ENCODE measurements at regions not wholly inside any gene's neighbourhood (a gene's known extent, or its start where the extent isn't known, plus 50 kb on each side); places are given as distances from the start of the nearest gene placed in this dataset.
A peak's percentile ranks its signal among the peaks of the same experiment; 100 is the strongest.
"Not testable (repeated sequence)": the region's sequence is repeated elsewhere in the genome, so short reads cannot be mapped to it uniquely, and the experiment has no call there.

- not testable (repeated sequence) for H3K4me3 ChIP-seq (ENCODE audit: low read depth, low read length); DNase-seq (ENCODE audit: low read depth)
Observed at GRCh38 chr17:18546514-18547398, 70.2 kb downstream of the LGALS9C start.

GRCh38 chr17:18557086-18557485 lies 80.5 kb downstream of the LGALS9C start:
- not testable (repeated sequence) for DNase-seq (ENCODE audit: low read depth)

GRCh38 chr17:18563381-18564098 lies 80.7 kb downstream of the TBC1D28 start:
- not testable (repeated sequence) for H3K4me3 ChIP-seq (ENCODE audit: low read depth, low read length); DNase-seq (ENCODE audit: low read depth)

More at GRCh38 chr17:18557086-18557485, 80.5 kb downstream of the LGALS9C start:
- not testable (repeated sequence) for H3K4me3 ChIP-seq (ENCODE audit: low read depth, low read length)

GRCh38 chr17:18564099-18564448 lies 80.1 kb downstream of the TBC1D28 start:
- not testable (repeated sequence) for DNase-seq (ENCODE audit: low read depth); H3K4me3 ChIP-seq (ENCODE audit: low read depth, low read length)
- peak; percentile 57 for TF ChIP-seq CTCF (IDR thresholded peaks at IDR 0.05; ENCODE audit: low read depth, low read length, missing control alignments)

- not testable (repeated sequence) for DNase-seq (ENCODE audit: low read depth); H3K4me3 ChIP-seq (ENCODE audit: low read depth, low read length)
Observed at GRCh38 chr17:18568108-18568995, 75.8 kb downstream of the TBC1D28 start.

- H3K4me3 ChIP-seq (ENCODE audit: low read depth, low read length); DNase-seq (ENCODE audit: low read depth): not testable (repeated sequence)
Observed at GRCh38 chr17:18569489-18569913, 74.7 kb downstream of the TBC1D28 start.

GRCh38 chr17:18572536-18572935 lies 71.7 kb downstream of the TBC1D28 start:
- not testable (repeated sequence) for H3K4me3 ChIP-seq (ENCODE audit: low read depth, low read length); DNase-seq (ENCODE audit: low read depth)

GRCh38 chr17:18574137-18574536 lies 70.1 kb downstream of the TBC1D28 start:
- not testable (repeated sequence) for H3K4me3 ChIP-seq (ENCODE audit: low read depth, low read length); DNase-seq (ENCODE audit: low read depth)

Data from GM12864 (cell line).